AG09309 (cell line): ENCODE measurements at regions not wholly inside any gene's neighbourhood (a gene's known extent, or its start where the extent isn't known, plus 50 kb on each side); places are given as distances from the start of the nearest gene placed in this dataset.

ENCODE experiments used
- DNase-seq: peaks from one replicate; pipeline ENCODE4 v3.0.0-alpha.2; 2010; ENCODE audit warnings: low read depth
- H3K4me3 ChIP-seq: 2 replicates; pipeline ENCODE4 v1.5.1; 2011; ENCODE audit warnings: mild to moderate bottlenecking, low read depth, low read length, moderate library complexity; ENCODE audit not compliant: control insufficient read depth
- TF ChIP-seq, protein P1 (sequence below): IDR thresholded peaks from 2 replicates; pipeline ENCODE4 v1.5.1; 2011; ENCODE audit warnings: mild to moderate bottlenecking, low read depth, low read length, inconsistent platforms; ENCODE audit not compliant: insufficient read depth, control insufficient read depth; ENCODE audit errors: missing control alignments

- no peak overlapping the region for H3K4me3 ChIP-seq
- TF ChIP-seq, protein P1, sequence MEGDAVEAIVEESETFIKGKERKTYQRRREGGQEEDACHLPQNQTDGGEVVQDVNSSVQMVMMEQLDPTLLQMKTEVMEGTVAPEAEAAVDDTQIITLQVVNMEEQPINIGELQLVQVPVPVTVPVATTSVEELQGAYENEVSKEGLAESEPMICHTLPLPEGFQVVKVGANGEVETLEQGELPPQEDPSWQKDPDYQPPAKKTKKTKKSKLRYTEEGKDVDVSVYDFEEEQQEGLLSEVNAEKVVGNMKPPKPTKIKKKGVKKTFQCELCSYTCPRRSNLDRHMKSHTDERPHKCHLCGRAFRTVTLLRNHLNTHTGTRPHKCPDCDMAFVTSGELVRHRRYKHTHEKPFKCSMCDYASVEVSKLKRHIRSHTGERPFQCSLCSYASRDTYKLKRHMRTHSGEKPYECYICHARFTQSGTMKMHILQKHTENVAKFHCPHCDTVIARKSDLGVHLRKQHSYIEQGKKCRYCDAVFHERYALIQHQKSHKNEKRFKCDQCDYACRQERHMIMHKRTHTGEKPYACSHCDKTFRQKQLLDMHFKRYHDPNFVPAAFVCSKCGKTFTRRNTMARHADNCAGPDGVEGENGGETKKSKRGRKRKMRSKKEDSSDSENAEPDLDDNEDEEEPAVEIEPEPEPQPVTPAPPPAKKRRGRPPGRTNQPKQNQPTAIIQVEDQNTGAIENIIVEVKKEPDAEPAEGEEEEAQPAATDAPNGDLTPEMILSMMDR = no peak
- no peak for DNase-seq
These were observed 193.1 kb downstream of the DICER1 start for GRCh38 chr14:94964181-94964580.

DNA sequence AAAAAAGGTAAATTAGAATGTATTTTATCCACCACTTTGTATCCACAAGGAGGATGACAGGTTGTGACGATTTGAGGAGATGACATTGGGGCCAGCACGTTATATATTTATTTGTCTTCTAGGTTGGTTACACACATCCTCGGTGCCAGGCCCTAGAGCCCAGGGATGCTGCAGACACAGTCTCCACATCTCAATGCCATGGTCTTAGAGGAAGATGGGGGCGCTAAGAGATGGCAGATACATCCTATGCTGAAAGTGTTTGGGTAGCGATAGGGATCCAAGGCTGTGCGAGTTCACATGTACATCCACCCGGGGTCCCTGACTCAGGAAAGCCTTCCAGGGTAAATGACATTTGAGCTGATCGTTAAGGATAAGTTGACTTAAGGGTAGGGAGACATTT lies 193.1 kb upstream of the GSC start:
- no peak for DNase-seq
- no peak overlapping the region for H3K4me3 ChIP-seq
- TF ChIP-seq, protein P1 = no peak

- TF ChIP-seq, protein P1 = no peak
- H3K4me3 ChIP-seq = no peak overlapping the region
- no peak for DNase-seq
These were observed 192.3 kb upstream of the GSC start for GRCh38 chr14:94962166-94962575.

GRCh38 chr14:94961386-94962165 lies 191.7 kb upstream of the GSC start:
- DNase-seq = no peak
- no peak overlapping the region for H3K4me3 ChIP-seq
- TF ChIP-seq, protein P1 = no peak

GRCh38 chr14:94960285-94961001 lies 190.5 kb upstream of the GSC start:
- TF ChIP-seq, protein P1 = no peak
- no peak for DNase-seq
- no peak overlapping the region for H3K4me3 ChIP-seq

DNA sequence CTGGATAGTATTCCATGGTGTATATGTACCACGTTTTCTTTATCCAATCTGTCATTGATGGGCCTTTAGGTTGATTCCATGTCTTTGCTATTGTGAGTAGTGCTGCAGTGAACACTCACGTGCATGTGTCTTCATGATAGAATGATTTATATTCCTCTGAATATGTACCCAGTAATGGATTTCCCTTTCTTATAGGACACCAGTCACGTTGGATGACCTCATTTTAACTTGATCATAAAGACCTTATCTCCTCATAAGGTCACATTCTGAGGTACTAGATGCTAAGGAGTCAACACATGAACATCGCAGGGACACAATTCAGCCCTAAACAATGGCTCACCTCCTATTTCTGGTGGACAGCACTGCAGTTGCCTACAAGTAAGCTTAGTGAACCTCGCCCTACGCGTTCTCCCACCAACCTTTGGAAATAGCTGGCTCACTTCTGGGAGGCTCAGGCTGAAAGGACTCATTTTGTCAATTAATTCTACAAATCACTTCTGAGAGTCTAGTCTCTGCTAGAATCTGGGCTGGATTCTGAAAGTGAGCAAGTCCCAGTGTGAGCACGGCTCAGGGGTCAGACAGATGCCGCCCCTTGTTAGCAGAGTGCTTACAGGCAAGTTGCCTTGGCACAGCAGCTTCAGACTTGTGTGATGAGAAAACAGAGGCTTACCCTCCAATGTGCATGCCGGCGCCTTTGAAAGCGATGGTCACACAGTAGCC lies 183.8 kb upstream of the GSC start:
- no peak for DNase-seq
- TF ChIP-seq, protein P1 = no peak

More for the DNA sequence above, 183.8 kb upstream of the GSC start:
- H3K4me3 ChIP-seq = no peak overlapping the region
